Endothelial cell (in vitro differentiated cells): ENCODE measurements at regions not wholly inside any gene's neighbourhood (a gene's known extent, or its start where the extent isn't known, plus 50 kb on each side); places are given as distances from the start of the nearest gene placed in this dataset.

Experiments
- DNase-seq: peaks from one replicate; pipeline ENCODE4 v3.0.0; 2021; ENCODE audit warnings: low spot score
- H3K27ac Mint-ChIP-seq: one replicate; pipeline ENCODE4 v1.8.0; 2021; ENCODE audit warnings: mixed read lengths, inconsistent platforms; ENCODE audit not compliant: unreplicated experiment
- H3K27me3 Mint-ChIP-seq: one replicate; pipeline ENCODE4 v1.8.0; 2021; ENCODE audit warnings: mild to moderate bottlenecking, moderate library complexity, mixed read lengths, inconsistent platforms; ENCODE audit not compliant: unreplicated experiment
- H3K36me3 Mint-ChIP-seq: one replicate; pipeline ENCODE4 v1.8.0; 2021; ENCODE audit warnings: mild to moderate bottlenecking, low read depth, mixed read lengths, inconsistent platforms; ENCODE audit not compliant: unreplicated experiment
- H3K4me1 Mint-ChIP-seq: one replicate; pipeline ENCODE4 v1.8.0; 2021; ENCODE audit warnings: mild to moderate bottlenecking, mixed read lengths, inconsistent platforms; ENCODE audit not compliant: unreplicated experiment
- H3K4me3 Mint-ChIP-seq: one replicate; pipeline ENCODE4 v1.8.0; 2021; ENCODE audit warnings: mild to moderate bottlenecking, mixed read lengths, inconsistent platforms; ENCODE audit not compliant: unreplicated experiment
- H3K9me3 Mint-ChIP-seq: one replicate; pipeline ENCODE4 v1.8.0; 2021; ENCODE audit warnings: mixed read lengths, inconsistent platforms; ENCODE audit not compliant: unreplicated experiment
- TF ChIP-seq, protein P1 (sequence below): fragments of 200-600 bp; sonication (generic); IDR thresholded peaks from one replicate; pipeline ENCODE4 v1.5.0; 2021; ENCODE audit warnings: antibody characterized with exemption; ENCODE audit not compliant: unreplicated experiment

- Mint-ChIP-seq H3K4me1 (peaks cover 8% of the 10 kb centered on the region), H3K9me3 (no peaks in the 10 kb centered on the region), H3K27ac (no peak overlapping the region), H3K27me3 (peaks cover 1% of the 10 kb centered on the region), H3K4me3 (no peak overlapping the region), H3K36me3 (no peaks in the 10 kb centered on the region)
- TF ChIP-seq, protein P1, sequence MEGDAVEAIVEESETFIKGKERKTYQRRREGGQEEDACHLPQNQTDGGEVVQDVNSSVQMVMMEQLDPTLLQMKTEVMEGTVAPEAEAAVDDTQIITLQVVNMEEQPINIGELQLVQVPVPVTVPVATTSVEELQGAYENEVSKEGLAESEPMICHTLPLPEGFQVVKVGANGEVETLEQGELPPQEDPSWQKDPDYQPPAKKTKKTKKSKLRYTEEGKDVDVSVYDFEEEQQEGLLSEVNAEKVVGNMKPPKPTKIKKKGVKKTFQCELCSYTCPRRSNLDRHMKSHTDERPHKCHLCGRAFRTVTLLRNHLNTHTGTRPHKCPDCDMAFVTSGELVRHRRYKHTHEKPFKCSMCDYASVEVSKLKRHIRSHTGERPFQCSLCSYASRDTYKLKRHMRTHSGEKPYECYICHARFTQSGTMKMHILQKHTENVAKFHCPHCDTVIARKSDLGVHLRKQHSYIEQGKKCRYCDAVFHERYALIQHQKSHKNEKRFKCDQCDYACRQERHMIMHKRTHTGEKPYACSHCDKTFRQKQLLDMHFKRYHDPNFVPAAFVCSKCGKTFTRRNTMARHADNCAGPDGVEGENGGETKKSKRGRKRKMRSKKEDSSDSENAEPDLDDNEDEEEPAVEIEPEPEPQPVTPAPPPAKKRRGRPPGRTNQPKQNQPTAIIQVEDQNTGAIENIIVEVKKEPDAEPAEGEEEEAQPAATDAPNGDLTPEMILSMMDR, result no peak
- no peak for DNase-seq
Measured at GRCh38 chr9:30579810-30580209, 1804.6 kb upstream of the ACO1 start.

DNA sequence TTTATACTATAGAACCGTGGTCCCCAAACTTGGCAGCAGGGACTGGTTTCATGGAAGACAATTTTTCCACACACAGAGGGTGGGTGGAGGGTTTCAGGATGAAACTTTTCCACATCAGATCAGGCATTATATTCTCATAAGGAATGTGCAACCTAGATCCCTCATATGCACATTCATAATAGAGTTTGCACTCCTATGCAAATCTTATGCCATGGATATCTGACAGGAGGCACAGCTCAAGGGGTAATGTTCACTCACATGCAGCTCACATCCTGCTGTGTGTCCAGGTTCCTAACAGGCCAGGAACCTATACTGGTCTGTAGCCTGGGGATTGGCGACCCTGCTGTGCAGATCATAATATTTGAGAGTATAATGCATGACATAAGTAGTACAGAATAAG lies 1802.2 kb upstream of the ACO1 start:
- H3K36me3 Mint-ChIP-seq, result no peaks in the 10 kb centered on the region
- peaks cover 8% of the 10 kb centered on the region for H3K4me1 Mint-ChIP-seq
- H3K27ac Mint-ChIP-seq, result no peak overlapping the region
- H3K9me3 Mint-ChIP-seq, result no peaks in the 10 kb centered on the region
- no peak overlapping the region for H3K4me3 Mint-ChIP-seq
- no peak for DNase-seq
- TF ChIP-seq, protein P1, result no peak
- peaks cover 1% of the 10 kb centered on the region for H3K27me3 Mint-ChIP-seq

DNA sequence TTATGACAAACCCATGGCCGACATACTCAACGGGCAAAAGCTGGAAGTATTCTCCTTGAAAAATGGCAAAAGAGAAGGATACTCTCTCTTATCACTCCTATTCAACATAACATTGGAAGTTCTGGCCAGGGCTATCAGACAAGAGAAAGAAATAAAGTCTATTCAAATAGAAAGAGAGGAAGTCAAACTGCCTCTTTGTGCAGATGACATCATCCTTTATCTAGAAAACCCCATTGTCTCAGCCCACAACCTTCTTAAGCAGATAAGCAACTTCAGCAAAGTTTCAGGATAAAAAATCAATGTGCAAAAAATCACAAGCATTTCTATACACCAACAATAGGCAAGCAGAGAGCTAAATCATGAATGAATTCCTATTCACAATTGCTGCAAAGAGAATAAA lies 1799.9 kb upstream of the ACO1 start:
- peaks cover 8% of the 10 kb centered on the region for H3K4me1 Mint-ChIP-seq
- H3K27ac Mint-ChIP-seq, result peak overlapping the region; percentile 92
- no peaks in the 10 kb centered on the region for H3K9me3 Mint-ChIP-seq
- no peak overlapping the region for H3K4me3 Mint-ChIP-seq
- TF ChIP-seq, protein P1, result no peak
- H3K27me3 Mint-ChIP-seq, result peaks cover 1% of the 10 kb centered on the region
- H3K36me3 Mint-ChIP-seq, result no peaks in the 10 kb centered on the region
- DNase-seq, result no peak

GRCh38 chr9:30591461-30591860 lies 1793.0 kb upstream of the ACO1 start:
- Mint-ChIP-seq H3K36me3 (no peaks in the 10 kb centered on the region), H3K4me3 (no peak overlapping the region), H3K27me3 (no peaks in the 10 kb centered on the region), H3K27ac (no peak overlapping the region), H3K9me3 (no peaks in the 10 kb centered on the region), H3K4me1 (peaks cover 2% of the 10 kb centered on the region)
- no peak for DNase-seq
- TF ChIP-seq, protein P1, result no peak

DNA sequence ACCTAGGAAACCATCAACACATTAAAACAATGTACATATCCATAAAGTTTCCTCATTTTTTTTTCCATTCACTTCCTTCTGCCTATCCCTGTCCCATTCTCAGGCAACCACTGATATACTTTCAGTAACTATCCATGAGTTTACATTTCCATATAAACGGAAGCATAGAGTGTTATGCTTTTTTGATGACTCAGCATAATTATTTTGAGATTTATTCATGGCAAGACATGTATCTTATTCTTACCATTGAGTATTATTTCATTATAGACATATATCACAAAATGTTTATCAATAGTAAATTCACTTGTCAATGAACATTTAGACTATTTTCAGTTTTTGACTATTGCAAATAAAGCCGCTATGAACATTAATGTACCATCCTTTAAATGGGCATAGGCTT lies 1786.8 kb upstream of the ACO1 start:
- Mint-ChIP-seq H3K4me1 (peaks cover 5% of the 10 kb centered on the region), H3K27me3 (no peaks in the 10 kb centered on the region), H3K4me3 (no peak overlapping the region), H3K36me3 (no peaks in the 10 kb centered on the region), H3K27ac (no peak overlapping the region), H3K9me3 (no peaks in the 10 kb centered on the region)
- DNase-seq, result no peak
- TF ChIP-seq, protein P1, result no peak
